ENCODE measurements at regions not wholly inside any gene's neighbourhood (a gene's known extent, or its start where the extent isn't known, plus 50 kb on each side); places are given as distances from the start of the nearest gene placed in this dataset.
"Not testable (repeated sequence)": the region's sequence is repeated elsewhere in the genome, so short reads cannot be mapped to it uniquely, and the experiment has no call there.

- peak; percentile 3 to 20 for DNase-seq
- Histone ChIP-seq H3K27me3 (no peaks in the 10 kb centered on the region), H3K4me3 (replicated peaks in 1 of 3) (no peak overlapping the region), H3K36me3 (no peaks in the 10 kb centered on the region), H3K27ac (no peak overlapping the region), H3K9me3 (no peaks in the 10 kb centered on the region), H3K4me1 (peaks cover 0 to 4% of the 10 kb centered on the region in 2 donors)
- WGBS, 2 donors = 16 to 60% methylated on average over 3 to 4 of the region's 4 CpGs
- TF ChIP-seq POLR2A (IDR thresholded peaks at IDR 0.05) = no peak
- no peak for TF ChIP-seq CTCF (IDR thresholded peaks at IDR 0.05)
- intact Hi-C loops (cut with DNase I) = no loop called here
Measured at GRCh38 chrX:56026815-56027214, 205.3 kb upstream of the KLF8 start.

- DNase-seq = no peak
- intact Hi-C loops (cut with DNase I) = no loop called here
- TF ChIP-seq CTCF (IDR thresholded peaks at IDR 0.05) (no peak), POLR2A (IDR thresholded peaks at IDR 0.05) (no peak)
- no peak overlapping the region for H3K27ac ChIP-seq
- WGBS, 2 donors = 0 to 82% methylated on average over 1 to 2 of the region's 5 CpGs
- no peaks in the 10 kb centered on the region for H3K9me3 ChIP-seq
- H3K27me3 ChIP-seq = no peaks in the 10 kb centered on the region
- H3K4me3 ChIP-seq (replicated peaks in 1 of 3) = no peak overlapping the region
- H3K36me3 ChIP-seq = no peaks in the 10 kb centered on the region
- peaks cover 0 to 4% of the 10 kb centered on the region in 2 donors for H3K4me1 ChIP-seq
Measured at GRCh38 chrX:56029188-56029587, 203.0 kb upstream of the KLF8 start.

- H3K4me3 ChIP-seq (replicated peaks in 1 of 3) = no peak overlapping the region
- intact Hi-C loops (cut with DNase I) = no loop called here
- no peaks in the 10 kb centered on the region for H3K27me3 ChIP-seq
- DNase-seq = no peak
- TF ChIP-seq CTCF (IDR thresholded peaks at IDR 0.05) (no peak), POLR2A (IDR thresholded peaks at IDR 0.05) (no peak)
- no peaks in the 10 kb centered on the region for H3K9me3 ChIP-seq
- H3K4me1 ChIP-seq = peaks cover 0 to 4% of the 10 kb centered on the region in 2 donors
- H3K27ac ChIP-seq = no peak overlapping the region
- no peaks in the 10 kb centered on the region for H3K36me3 ChIP-seq
- WGBS, 2 donors = 95 to 98% methylated on average over 8 of the region's 8 CpGs
Measured at GRCh38 chrX:56029691-56030090, 202.5 kb upstream of the KLF8 start.

- TF ChIP-seq CTCF (IDR thresholded peaks at IDR 0.05) (no peak), POLR2A (IDR thresholded peaks at IDR 0.05) (no peak)
- no peak for DNase-seq
- peaks cover 0 to 4% of the 10 kb centered on the region in 2 donors for H3K4me1 ChIP-seq
- intact Hi-C loops (cut with DNase I) = no loop called here
- H3K27me3 ChIP-seq = no peaks in the 10 kb centered on the region
- no peaks in the 10 kb centered on the region for H3K36me3 ChIP-seq
- H3K4me3 ChIP-seq (replicated peaks in 1 of 3) = no peak overlapping the region
- WGBS, 2 donors = 86 to 100% methylated on average over 4 to 5 of the region's 13 CpGs
- H3K27ac ChIP-seq = no peak overlapping the region
- no peaks in the 10 kb centered on the region for H3K9me3 ChIP-seq
Measured at GRCh38 chrX:56031409-56031808, 200.7 kb upstream of the KLF8 start.

GRCh38 chrX:56033495-56034180 lies 198.5 kb upstream of the KLF8 start:
- no peak overlapping the region for H3K27ac ChIP-seq
- no peak overlapping the region for H3K4me3 ChIP-seq (replicated peaks in 1 of 3)
- intact Hi-C loops (cut with DNase I) = no loop called here
- no peaks in the 10 kb centered on the region for H3K36me3 ChIP-seq
- TF ChIP-seq POLR2A (IDR thresholded peaks at IDR 0.05) (no peak), CTCF (IDR thresholded peaks at IDR 0.05) (no peak)
- no peak for DNase-seq
- no peaks in the 10 kb centered on the region for H3K4me1 ChIP-seq
- WGBS, 2 donors = 86 to 88% methylated on average over 2 of the region's 2 CpGs
- H3K9me3 ChIP-seq = no peaks in the 10 kb centered on the region
- H3K27me3 ChIP-seq = no peaks in the 10 kb centered on the region

GRCh38 chrX:56052673-56053330 lies 179.4 kb upstream of the KLF8 start:
- intact Hi-C loops (cut with DNase I); H3K9me3 ChIP-seq; H3K27ac ChIP-seq; H3K27me3 ChIP-seq; H3K4me1 ChIP-seq; H3K36me3 ChIP-seq; DNase-seq; H3K4me3 ChIP-seq (replicated peaks in 1 of 3): not testable (repeated sequence)
- WGBS, 2 donors = 95 to 98% methylated on average over 11 to 22 of the region's 22 CpGs

Data from thyroid gland (tissue), 4 donors.